Right hindlimb (tissue), 1 donor: ENCODE measurements at regions not wholly inside any gene's neighbourhood (a gene's known extent, or its start where the extent isn't known, plus 50 kb on each side); places are given as distances from the start of the nearest gene placed in this dataset.
"Not testable (repeated sequence)": the region's sequence is repeated elsewhere in the genome, so short reads cannot be mapped to it uniquely, and the experiment has no call there.

Experiments
- DNase-seq: peaks from one replicate; pipeline ENCODE4 v3.0.0-alpha.2; 2018

- DNase-seq, result no peak
These were observed 471.4 kb upstream of the AMELY start for GRCh38 chrY:7382988-7383387.

- no peak for DNase-seq
These were observed 465.5 kb upstream of the AMELY start for GRCh38 chrY:7377091-7377490.

DNA sequence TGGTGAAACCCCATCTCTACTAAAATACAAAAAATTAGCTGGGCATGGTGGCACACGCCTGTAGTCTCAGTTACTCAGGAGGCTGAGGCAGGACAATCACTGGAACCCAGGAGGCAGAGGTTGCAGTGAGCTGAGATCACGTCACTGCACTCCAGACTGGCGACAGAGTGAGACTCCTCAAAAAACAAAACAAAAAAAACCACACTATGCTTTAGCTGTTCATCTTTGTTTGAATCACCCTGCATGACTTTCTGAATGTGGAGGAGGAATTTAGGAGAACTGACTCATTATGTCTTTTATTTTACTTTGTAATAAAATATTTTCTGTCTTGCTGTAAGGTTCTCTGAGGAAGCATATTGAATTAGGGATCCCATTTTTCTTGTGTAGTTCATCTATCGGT, 462.9 kb upstream of the AMELY start:
- DNase-seq, result not testable (repeated sequence)

DNA sequence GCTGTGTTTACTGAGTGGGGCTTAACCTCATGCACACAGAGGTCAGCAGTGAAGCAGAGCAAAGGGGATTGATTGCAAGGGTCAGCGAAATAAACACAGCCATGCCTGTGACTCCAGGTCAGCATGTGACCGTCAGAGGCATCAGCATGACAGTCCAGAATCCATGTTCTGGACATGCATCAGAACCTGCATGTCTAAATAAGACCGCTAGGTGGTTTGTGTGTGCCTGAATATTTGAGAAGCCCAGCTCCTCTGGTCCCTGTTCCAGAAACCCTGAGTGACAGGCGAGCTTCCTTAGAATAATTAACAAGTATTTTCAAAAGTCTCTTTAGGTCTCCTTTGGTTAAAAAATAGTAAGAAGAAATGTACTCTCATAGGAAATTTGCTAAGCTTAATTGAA, 460.4 kb upstream of the AMELY start:
- DNase-seq, result not testable (repeated sequence)

DNA sequence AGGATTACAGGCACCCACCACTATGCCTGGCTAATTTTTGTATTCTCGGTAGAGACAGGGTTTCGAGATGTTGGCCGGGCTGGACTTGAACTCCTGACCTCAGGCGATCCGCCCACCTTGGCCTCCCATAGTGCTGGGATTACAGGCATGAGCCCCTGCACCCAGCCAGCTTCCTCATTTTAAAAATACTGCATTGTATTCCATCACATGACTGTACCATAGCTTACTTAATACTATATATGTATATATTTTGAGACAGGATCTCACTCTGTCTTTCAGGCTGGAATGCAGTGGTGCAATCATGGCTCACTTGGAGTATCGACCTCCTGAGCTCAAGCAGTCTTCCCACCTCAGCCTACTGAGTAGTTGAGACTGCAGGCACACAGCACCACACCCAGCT, 459.5 kb upstream of the AMELY start:
- DNase-seq, result not testable (repeated sequence)

- DNase-seq, result no peak
These were observed 448.0 kb upstream of the AMELY start for GRCh38 chrY:7359520-7359919.

DNA sequence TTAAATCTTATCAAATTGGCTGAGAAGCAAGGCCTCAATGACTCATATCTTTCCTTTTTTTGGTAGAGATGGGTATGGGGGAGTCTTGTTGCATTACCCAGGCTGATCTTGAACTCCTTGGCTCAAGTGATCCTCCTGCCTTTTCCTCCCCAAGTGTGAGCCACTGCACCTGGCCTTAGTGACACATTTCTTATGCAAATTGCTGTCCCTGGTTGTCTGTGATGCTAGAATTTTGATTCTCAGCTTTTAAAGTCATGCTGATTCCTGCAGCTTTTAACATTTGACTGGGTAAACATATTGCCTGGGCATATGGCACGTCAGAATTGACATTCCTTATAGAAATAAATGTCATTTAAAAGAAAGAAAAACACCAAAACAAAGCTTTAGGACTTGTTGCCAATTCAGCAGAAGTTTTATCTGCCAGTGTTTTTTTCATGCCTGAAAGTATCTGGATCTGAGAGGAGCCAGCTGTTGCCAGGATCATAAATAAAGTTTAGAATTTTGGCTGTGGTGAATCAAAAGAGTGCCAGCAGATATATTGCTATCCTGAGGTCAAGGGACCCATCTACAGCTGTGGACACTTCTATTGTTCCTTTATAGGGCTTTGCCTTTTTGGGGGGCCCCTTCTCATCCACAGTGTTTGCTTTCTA, 446.7 kb upstream of the AMELY start:
- DNase-seq, result no peak

DNA sequence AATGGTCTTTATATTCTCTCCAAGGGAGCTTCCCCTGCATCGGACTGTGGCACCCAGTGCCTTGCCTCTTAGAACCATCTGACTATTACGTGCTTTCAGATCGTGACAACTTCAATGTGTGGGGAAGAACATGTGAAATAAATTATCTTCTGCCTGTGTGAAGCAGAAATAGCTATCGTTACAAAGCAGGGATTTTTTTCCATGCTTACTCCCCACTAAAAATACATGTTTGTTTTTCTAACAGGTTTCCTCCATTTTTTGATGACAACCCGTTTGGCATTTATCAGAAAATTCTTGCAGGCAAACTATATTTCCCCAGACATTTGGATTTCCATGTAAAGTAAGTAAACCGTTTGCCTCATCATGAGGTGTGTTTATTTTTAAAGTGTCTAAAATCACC, 444.3 kb upstream of the AMELY start:
- DNase-seq, result not testable (repeated sequence)

DNA sequence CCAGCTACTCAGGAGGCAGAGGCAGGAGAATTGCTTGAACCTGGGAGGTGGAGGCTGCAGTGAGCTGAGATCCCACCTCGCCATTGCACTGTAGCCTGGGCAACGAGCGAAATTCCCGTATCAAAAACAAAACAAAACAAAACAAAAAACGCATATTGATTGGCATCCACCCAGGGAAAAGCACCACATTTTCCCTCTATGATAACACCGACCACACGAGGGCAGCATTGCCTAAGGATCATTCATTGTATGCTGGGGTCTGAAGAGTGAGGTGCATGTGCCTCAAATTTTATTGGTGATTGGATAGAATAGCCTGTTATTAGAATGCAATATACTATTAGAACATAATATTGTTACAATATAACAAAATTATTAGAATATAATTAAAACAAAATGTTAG, 433.1 kb upstream of the AMELY start:
- peak; percentile 51 for DNase-seq

DNA sequence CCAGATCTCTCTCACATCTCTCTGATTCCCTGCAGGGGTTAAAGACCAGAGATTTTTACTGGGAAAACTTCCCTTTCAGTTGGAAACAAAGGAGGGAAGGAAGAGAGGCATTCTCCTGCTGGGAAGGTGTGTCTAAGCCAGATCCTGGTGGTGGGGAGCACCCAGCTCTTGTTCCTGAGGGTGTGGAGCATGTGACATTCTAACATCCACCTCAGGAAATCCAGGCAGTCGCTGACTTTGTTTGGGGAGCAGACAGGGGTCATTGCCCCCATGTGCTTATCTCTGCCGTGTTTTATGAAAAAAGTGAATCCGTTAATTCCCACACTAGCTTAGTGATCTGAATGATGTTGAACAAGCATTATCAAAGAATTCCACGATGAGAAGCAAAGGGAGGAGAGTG, 431.7 kb upstream of the AMELY start:
- no peak for DNase-seq

DNA sequence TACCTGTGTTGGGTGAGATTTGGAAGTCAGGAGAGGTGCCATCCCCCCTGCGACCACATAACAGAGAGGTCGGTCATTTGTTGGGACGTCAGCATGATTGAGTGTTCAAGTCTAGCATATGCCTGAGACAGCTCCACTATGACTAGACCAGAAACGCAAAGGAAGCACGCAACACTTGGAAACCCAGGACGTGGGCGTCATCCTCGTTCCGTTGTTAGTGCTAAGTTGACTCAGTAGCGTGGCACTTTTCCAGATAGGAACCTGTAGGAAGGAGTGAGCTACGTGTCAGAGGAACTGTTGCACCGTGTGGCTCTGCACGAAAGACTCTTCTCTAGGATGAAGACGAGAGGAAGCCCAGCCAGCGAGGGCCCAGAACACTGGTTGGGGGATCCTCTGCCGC, 431.2 kb upstream of the AMELY start:
- not testable (repeated sequence) for DNase-seq

GRCh38 chrY:7339391-7340087, 428.0 kb upstream of the AMELY start:
- DNase-seq, result no peak

- DNase-seq, result no peak
These were observed 424.7 kb upstream of the AMELY start for GRCh38 chrY:7336023-7336873.

DNA sequence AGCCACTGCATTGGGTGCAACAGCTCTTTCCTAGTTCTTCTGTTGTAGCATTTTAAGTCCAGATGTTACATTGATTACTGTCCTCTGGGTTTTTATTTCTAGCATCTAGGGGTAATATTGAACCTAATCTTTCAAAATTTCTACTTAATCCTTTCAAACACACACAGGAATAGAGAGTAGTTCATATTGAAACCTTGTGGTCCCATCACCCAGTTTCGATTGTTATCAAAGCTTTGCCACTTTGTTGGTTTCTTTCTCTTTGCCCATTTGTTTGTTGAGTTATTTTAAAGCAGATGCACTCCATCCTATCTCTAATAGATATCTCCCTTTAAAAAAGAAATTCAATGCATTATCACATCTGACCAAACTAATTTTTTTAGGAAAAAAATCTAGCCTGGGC, 422.9 kb upstream of the AMELY start:
- DNase-seq, result no peak

- DNase-seq, result no peak
These were observed 415.0 kb upstream of the AMELY start for GRCh38 chrY:7326296-7327246.

GRCh38 chrY:7325531-7325930, 414.0 kb upstream of the AMELY start:
- no peak for DNase-seq

- DNase-seq, result no peak
These were observed 409.2 kb upstream of the AMELY start for GRCh38 chrY:7320751-7321150.

DNA sequence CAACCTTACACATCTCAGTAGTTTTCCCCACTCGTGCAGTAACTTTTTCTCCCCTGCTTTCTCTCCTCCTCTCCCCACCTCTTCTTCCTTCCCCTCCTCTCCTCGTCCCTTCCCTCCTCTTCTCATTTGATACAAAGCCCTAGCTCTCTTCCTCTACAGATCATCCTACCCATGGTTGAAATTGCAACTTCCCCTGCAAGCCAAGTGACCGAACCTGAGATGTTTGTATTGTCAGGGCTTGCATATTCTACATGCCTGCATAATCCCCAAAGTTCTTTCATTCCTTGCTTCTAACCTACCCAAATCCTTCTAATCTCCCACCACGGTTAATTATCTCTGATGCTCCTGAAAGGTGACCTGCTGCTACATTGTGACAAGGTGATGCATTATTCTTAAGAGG, 408.6 kb upstream of the AMELY start:
- DNase-seq, result not testable (repeated sequence)

- no peak for DNase-seq
These were observed 406.6 kb upstream of the AMELY start for GRCh38 chrY:7318122-7318521.

DNA sequence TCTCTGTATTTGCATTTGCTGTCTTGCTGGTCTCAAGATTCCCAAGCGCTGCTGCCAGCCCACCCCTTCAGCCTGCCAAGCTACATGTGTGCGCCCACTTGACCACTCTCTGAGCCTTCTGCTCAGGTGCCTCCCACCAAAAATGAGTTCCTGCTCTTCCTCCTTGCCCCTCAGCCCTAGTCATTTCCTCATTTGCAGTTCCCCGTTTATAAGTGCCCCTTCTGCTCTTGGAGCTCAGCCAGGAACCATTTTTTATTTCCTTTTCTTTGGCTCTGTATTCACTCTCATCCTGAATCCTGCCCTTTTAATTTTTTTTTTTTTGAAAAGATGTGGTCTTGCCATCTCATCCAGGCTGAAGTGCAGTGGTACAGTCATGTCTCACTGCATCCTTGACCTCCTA, 406.0 kb upstream of the AMELY start:
- DNase-seq, result no peak

GRCh38 chrY:7310482-7311269, 399.1 kb upstream of the AMELY start:
- DNase-seq, result no peak

DNA sequence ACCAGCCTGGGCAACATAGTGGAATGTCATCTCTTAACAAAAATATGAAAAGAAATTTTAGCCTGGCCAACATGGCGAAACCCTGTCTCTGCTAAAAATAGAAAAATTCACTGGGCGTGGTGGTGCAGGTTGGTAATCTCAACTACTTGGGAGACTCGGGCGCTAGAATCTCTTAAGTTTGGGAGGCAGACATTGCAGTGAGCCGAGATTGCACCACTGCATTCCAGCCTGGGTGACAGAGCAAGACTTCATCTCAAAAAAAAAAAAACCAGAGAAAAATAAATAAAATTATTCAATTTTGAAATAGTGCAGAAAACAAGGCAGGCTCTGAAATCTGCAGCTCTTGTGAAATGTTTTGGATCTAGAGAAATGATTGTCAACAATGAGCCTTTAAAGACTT, 397.3 kb upstream of the AMELY start:
- DNase-seq, result no peak
